NOMO-1 treated with dmso at 0.1 percent for 144 hours (cell line): ENCODE measurements at regions not wholly inside any gene's neighbourhood (a gene's known extent, or its start where the extent isn't known, plus 50 kb on each side); places are given as distances from the start of the nearest gene placed in this dataset.
A peak's percentile ranks its signal among the peaks of the same experiment; 100 is the strongest.
"Not testable (repeated sequence)": the region's sequence is repeated elsewhere in the genome, so short reads cannot be mapped to it uniquely, and the experiment has no call there.

Source experiments
- DNase-seq: peaks from one replicate; lab custom pipeline; 2025; ENCODE audit not compliant: unreplicated experiment; lab: John Stamatoyannopoulos, UW

GRCh38 chr7:80019809-80020207, 114.8 kb upstream of the GNAI1 start:
- not testable (repeated sequence) for DNase-seq

GRCh38 chr7:80018941-80019808, 115.5 kb upstream of the GNAI1 start:
- DNase-seq = peak; percentile 67

GRCh38 chr7:80017101-80017698, 117.4 kb upstream of the GNAI1 start:
- no peak for DNase-seq

GRCh38 chr7:80014511-80014910, 120.1 kb upstream of the GNAI1 start:
- no peak for DNase-seq

GRCh38 chr7:80008039-80008438, 126.6 kb upstream of the GNAI1 start:
- DNase-seq = no peak

- DNase-seq = no peak
Measured at GRCh38 chr7:80002865-80003264, 131.8 kb upstream of the GNAI1 start.

GRCh38 chr7:79998363-79998762, 136.3 kb upstream of the GNAI1 start:
- DNase-seq = no peak

GRCh38 chr7:79997345-79997744, 137.3 kb upstream of the GNAI1 start:
- DNase-seq = no peak

GRCh38 chr7:79995741-79996140, 138.9 kb upstream of the GNAI1 start:
- DNase-seq = not testable (repeated sequence)

GRCh38 chr7:79988653-79989052, 146.0 kb upstream of the GNAI1 start:
- no peak for DNase-seq

- DNase-seq = no peak
Measured at GRCh38 chr7:79984210-79984609, 150.4 kb upstream of the GNAI1 start.

- DNase-seq = no peak
Measured at GRCh38 chr7:79982141-79982770, 152.4 kb upstream of the GNAI1 start.

GRCh38 chr7:79980376-79980775, 154.3 kb upstream of the GNAI1 start:
- DNase-seq = no peak

GRCh38 chr7:79979437-79979836, 155.2 kb upstream of the GNAI1 start:
- DNase-seq = no peak

GRCh38 chr7:79977481-79977880, 157.2 kb upstream of the GNAI1 start:
- DNase-seq = no peak

GRCh38 chr7:79976711-79977020, 158.0 kb upstream of the GNAI1 start:
- not testable (repeated sequence) for DNase-seq

- not testable (repeated sequence) for DNase-seq
Measured at GRCh38 chr7:79975986-79976710, 158.5 kb upstream of the GNAI1 start.

GRCh38 chr7:79973455-79973854, 161.2 kb upstream of the GNAI1 start:
- DNase-seq = no peak

- DNase-seq = no peak
Measured at GRCh38 chr7:79971058-79971457, 163.6 kb upstream of the GNAI1 start.

- no peak for DNase-seq
Measured at GRCh38 chr7:79968894-79969293, 165.7 kb upstream of the GNAI1 start.

- no peak for DNase-seq
Measured at GRCh38 chr7:79968077-79968648, 166.5 kb upstream of the GNAI1 start.
